ENCODE measurements at regions not wholly inside any gene's neighbourhood (a gene's known extent, or its start where the extent isn't known, plus 50 kb on each side); places are given as distances from the start of the nearest gene placed in this dataset.

DNA sequence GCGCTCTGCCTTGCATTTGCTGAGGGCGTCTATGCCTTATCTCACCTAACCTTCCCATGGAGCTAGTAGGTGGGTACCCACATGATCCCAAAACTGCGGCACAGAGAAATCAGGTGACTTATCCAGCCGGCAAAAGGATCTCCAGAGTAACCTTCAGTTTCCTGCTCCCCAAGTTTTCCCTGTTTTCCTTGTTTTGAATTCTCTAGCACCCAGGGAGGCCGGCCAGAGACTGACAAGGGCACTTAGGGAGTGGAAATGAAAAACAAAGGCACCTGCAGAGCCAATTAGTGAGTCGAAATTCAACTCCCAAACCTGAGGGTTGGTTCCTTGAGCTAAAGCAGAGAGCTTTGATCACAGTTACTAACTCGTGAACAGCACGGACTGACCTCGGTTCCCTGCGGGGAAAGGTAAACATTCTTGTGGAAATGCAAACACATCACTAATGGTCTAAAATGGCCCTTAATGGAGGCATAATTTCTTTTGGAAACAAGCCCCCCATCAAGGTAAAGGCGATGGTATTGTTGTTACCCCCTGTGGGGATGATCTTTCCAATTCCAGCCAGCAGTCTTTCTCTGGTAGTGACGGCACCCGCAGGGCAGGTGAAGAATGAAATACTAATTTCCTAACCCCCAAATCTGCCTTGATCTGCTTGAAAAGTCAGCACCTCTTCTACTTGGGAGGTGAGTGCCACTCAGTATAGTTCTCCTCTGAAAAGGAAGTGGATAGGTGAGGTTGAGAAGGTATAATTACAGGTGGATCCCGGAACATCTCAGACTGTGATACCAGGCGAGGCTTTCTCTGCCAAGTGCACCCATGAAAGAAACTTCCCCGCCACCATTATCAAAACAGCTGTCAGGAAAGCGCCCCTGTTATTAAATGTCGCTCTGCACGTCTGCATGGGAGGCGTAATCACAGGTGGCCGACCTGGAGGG is 365.6 kb upstream of the AUTS2 start (continued):
- TF ChIP-seq, protein P1, sequence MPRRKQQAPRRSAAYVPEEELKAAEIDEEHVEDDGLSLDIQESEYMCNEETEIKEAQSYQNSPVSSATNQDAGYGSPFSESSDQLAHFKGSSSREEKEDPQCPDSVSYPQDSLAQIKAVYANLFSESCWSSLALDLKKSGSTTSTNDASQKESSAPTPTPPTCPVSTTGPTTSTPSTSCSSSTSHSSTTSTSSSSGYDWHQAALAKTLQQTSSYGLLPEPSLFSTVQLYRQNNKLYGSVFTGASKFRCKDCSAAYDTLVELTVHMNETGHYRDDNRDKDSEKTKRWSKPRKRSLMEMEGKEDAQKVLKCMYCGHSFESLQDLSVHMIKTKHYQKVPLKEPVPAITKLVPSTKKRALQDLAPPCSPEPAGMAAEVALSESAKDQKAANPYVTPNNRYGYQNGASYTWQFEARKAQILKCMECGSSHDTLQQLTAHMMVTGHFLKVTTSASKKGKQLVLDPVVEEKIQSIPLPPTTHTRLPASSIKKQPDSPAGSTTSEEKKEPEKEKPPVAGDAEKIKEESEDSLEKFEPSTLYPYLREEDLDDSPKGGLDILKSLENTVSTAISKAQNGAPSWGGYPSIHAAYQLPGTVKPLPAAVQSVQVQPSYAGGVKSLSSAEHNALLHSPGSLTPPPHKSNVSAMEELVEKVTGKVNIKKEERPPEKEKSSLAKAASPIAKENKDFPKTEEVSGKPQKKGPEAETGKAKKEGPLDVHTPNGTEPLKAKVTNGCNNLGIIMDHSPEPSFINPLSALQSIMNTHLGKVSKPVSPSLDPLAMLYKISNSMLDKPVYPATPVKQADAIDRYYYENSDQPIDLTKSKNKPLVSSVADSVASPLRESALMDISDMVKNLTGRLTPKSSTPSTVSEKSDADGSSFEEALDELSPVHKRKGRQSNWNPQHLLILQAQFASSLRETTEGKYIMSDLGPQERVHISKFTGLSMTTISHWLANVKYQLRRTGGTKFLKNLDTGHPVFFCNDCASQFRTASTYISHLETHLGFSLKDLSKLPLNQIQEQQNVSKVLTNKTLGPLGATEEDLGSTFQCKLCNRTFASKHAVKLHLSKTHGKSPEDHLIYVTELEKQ (tag by site-specific recombination; IDR thresholded peaks at IDR 0.05; ENCODE audit: borderline replicate concordance) = peak; percentile 72
- TF ChIP-seq ZNF155 (tag by site-specific recombination; IDR thresholded peaks at IDR 0.05) (no peak), ZNF626 (tag by site-specific recombination; IDR thresholded peaks at IDR 0.05) (no peak), SCRT1 (tag by site-specific recombination; IDR thresholded peaks at IDR 0.05; ENCODE audit: borderline replicate concordance) (peak; percentile 33; the same call in 1 of the 2 replicates), ZNF391 (tag by site-specific recombination; IDR thresholded peaks at IDR 0.05; ENCODE audit: borderline replicate concordance, low read depth) (no peak), TRIM28 (IDR thresholded peaks at IDR 0.05; ENCODE audit: borderline replicate concordance, low read length) (peak; percentile 87), ZNF776 (tag by site-specific recombination; IDR thresholded peaks at IDR 0.05; ENCODE audit: borderline replicate concordance) (no peak), ZNF132 (tag by site-specific recombination; IDR thresholded peaks at IDR 0.05; ENCODE audit: borderline replicate concordance) (no peak), ZNF266 (tag by site-specific recombination; IDR thresholded peaks at IDR 0.05; ENCODE audit: low read depth) (no peak), GLI2 (tag by site-specific recombination; IDR thresholded peaks at IDR 0.05; ENCODE audit: borderline replicate concordance, low read depth) (peak; percentile 76; the same call in 1 of the 2 replicates), ZNF571 (tag by site-specific recombination; IDR thresholded peaks at IDR 0.05) (no peak), ZNF121 (tag by site-specific recombination; IDR thresholded peaks at IDR 0.05) (no peak), ZNF664 (tag by site-specific recombination; IDR thresholded peaks at IDR 0.05) (0 out of 2 replicates have a peak, but pooled peaks have one; percentile 6), ZNF548 (tag by site-specific recombination; IDR thresholded peaks at IDR 0.05) (no peak), ZNF561 (tag by site-specific recombination; IDR thresholded peaks at IDR 0.05; ENCODE audit: borderline replicate concordance) (no peak; the same call in none of the 2 replicates)
- TF ChIP-seq, protein P2, sequence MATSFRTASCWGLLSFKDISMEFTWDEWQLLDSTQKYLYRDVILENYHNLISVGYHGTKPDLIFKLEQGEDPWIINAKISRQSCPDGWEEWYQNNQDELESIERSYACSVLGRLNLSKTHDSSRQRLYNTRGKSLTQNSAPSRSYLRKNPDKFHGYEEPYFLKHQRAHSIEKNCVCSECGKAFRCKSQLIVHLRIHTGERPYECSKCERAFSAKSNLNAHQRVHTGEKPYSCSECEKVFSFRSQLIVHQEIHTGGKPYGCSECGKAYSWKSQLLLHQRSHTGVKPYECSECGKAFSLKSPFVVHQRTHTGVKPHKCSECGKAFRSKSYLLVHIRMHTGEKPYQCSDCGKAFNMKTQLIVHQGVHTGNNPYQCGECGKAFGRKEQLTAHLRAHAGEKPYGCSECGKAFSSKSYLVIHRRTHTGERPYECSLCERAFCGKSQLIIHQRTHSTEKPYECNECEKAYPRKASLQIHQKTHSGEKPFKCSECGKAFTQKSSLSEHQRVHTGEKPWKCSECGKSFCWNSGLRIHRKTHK (tag by site-specific recombination; IDR thresholded peaks at IDR 0.05) = no peak
- TF ChIP-seq, protein P3, sequence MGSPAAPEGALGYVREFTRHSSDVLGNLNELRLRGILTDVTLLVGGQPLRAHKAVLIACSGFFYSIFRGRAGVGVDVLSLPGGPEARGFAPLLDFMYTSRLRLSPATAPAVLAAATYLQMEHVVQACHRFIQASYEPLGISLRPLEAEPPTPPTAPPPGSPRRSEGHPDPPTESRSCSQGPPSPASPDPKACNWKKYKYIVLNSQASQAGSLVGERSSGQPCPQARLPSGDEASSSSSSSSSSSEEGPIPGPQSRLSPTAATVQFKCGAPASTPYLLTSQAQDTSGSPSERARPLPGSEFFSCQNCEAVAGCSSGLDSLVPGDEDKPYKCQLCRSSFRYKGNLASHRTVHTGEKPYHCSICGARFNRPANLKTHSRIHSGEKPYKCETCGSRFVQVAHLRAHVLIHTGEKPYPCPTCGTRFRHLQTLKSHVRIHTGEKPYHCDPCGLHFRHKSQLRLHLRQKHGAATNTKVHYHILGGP (tag by site-specific recombination; IDR thresholded peaks at IDR 0.05) = peak; percentile 65; the same call in 1 of the 2 replicates
- TF ChIP-seq, protein P4, sequence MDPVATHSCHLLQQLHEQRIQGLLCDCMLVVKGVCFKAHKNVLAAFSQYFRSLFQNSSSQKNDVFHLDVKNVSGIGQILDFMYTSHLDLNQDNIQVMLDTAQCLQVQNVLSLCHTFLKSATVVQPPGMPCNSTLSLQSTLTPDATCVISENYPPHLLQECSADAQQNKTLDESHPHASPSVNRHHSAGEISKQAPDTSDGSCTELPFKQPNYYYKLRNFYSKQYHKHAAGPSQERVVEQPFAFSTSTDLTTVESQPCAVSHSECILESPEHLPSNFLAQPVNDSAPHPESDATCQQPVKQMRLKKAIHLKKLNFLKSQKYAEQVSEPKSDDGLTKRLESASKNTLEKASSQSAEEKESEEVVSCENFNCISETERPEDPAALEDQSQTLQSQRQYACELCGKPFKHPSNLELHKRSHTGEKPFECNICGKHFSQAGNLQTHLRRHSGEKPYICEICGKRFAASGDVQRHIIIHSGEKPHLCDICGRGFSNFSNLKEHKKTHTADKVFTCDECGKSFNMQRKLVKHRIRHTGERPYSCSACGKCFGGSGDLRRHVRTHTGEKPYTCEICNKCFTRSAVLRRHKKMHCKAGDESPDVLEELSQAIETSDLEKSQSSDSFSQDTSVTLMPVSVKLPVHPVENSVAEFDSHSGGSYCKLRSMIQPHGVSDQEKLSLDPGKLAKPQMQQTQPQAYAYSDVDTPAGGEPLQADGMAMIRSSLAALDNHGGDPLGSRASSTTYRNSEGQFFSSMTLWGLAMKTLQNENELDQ (tag by site-specific recombination; IDR thresholded peaks at IDR 0.05; ENCODE audit: low read depth) = no peak

Measured in HEK293 (cell line).